CD4-positive, alpha-beta T cell treated with Interleukin-17A for 1 hour (primary cell): ENCODE measurements at regions not wholly inside any gene's neighbourhood (a gene's known extent, or its start where the extent isn't known, plus 50 kb on each side); places are given as distances from the start of the nearest gene placed in this dataset.

Experiments
- DNase-seq: peaks from one replicate; pipeline ENCODE4 v3.0.0-alpha.2; 2020

DNA sequence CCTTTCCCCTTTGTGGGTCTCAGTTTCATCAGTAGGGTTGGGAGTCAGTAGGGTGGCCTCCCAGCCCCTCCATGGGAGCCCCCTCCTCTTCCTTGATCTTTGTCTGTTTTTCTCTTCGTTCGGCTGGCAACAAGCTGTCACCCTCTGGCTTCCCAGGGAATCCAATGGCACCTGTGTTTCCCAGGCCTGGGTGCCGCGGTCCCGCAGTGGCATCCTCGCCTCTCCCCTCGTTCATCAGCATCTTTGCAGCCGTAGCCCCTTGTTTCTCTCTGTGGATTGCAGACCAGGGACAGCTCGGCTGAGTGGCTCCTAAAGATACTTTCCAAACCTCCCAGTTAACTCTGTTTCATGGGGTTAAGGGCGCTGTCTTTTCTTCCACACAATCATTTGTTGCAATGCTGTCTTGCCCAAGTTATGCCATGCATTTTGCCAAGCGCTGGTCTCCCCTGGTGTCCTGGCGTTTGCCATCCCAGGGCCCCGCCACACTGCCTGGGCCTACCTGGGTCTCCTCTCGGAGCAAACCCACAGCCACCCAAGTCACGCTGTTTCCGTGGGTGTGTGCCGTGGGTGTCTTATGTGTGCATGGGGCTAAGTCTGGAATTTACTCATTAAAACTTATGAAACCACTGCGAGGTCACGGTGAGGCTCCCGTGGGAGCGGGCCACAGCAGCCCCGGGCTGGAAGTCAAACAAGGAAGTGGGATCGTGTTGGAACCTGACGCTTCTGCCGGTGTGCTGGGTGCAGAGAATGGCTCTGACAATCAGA, 189.4 kb upstream of the SHH start:
- DNase-seq: no peak

GRCh38 chr7:156000601-156001396, 188.5 kb upstream of the SHH start:
- DNase-seq: no peak

DNA sequence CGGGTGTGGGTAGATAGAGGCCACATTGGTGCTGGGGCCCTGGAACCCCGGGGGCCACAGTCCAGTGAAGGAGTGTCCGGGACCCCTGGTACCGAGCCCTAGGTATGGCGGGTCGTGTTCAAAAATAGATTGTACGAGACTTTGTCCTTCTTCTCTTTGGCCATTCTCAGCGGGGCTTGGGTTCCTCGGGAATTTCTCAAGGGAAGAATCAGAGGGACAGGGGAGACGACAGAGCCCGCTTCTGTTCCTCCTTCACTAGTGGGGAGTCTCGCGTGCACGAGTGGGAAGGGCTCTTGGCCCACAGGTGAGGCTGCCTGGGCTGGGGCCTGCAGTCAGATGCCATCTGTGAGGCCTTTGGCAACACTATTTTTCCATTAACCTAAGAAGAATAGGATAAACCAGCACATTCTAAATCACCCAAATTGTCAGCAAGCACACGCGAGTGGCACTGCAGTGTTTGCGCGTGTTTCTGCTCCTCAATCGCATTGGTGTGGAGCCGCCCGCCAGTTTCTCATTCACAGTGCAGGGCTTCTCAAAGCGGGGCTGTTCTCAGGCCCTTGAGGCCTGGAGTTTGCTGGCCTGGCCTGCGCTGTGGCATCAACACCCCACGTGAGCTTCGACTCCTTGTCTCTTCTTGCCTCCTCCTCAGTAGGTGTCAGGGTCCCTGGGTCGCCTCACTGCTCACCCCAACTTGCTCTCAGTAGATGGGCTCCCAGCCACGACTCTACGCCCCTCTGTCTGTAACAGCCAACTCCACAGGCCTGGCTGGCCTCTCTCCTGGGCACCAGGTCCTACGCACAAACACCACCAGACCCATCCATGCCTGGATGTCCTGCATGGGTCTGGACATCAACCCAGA, 187.6 kb upstream of the SHH start:
- no peak for DNase-seq

- DNase-seq: no peak
Measured at GRCh38 chr7:155998766-155999630, 186.7 kb upstream of the SHH start.

- no peak for DNase-seq
Measured at GRCh38 chr7:155998328-155998691, 186.0 kb upstream of the SHH start.

DNA sequence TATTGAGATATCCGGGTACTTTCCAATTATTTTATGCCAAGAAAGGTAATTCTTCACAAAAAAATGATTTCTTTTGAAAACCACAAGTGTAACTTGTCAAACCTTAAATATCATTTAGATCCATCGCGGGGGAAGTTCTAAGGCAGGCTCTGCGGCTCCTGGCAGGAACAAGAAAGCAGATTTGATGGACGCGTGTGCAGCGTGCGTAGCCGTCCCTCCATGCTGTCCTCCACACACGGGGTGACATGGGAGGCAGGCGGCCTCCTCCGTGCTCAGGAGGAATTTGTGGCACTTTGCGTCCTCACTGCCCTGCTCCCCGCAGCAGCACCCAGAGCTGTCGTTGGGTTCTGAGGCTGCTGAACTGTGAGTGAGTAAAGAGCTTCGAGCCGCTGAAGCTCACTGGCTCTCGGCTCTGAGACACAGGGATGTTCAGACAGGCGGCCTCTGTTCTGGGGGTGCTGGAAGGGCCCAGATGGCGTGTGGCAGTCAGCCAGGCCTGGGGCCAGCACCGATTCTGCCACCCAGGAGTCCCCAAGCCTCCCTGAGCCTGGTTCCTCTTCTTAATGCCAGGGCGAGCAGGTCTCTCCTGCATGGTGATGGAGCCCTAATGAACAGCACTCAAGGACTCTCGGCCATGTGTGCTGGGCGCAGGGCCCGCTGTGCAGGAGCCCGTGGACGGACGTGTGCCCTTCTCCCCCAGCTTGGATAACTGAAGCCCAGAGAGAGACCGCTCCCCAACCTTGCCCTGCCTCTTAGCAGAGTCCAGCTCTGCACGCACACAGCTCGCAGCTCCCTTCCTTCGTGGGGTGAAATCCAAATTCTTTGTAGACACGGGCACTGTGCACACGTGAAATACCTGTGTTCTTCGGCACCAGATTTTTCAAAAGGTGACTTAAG, 185.4 kb upstream of the SHH start:
- DNase-seq: no peak

DNA sequence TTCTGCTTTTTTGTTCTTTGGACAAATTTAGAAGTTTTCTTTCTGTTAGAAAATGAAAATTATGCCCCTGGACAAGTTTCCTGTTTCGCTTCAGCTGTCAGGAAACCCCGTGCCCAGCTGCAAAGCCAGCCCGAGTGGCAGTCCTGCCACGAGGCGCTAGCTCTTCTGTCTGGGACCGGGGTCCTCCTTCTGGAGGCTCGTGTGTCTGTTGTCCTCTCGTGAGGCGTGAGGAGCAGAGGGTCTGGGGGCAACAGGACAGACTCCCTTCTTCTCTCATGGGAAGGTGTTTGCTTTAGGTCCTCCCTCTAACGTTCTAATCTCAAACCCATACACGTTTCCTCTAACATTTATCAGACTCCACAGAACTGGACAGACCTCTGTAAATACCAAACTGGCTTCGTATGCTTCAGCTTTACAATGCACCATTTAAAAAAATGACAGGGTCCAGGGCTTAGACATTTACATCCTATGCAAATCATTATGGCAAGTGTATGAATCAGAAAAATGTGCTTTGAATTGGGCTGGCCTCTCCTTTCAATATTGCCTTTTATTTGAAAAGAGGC, 184.5 kb upstream of the SHH start:
- no peak for DNase-seq

- DNase-seq: no peak
Measured at GRCh38 chr7:155995183-155995612, 182.9 kb upstream of the SHH start.

DNA sequence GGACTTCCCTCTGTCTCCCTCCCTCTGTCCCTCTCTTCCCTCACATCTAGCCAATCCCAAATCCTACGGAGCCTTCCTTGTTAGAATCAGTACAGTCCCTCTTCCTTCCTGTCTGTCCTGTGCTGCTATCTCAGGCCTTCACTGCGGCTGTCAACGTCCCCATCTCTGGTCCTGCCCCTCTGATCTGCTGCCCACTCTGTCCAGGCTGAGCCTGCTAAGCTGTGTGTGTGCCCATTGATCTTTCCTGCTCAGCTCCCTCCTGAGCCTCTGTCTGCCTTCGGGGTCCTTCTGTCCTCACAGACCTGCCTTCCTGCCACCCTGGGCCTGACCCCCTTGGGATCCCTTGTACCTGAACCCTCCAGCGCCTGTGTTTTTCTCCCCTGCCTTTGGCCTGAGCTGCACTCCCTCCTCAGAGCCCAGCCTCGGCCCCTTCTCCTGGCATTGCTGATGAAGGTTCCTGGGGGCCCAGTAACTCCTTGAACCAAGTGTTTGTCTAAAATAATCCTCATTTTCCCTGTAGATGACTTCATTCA, 182.1 kb upstream of the SHH start:
- no peak for DNase-seq

- no peak for DNase-seq
Measured at GRCh38 chr7:155993420-155994278, 181.4 kb upstream of the SHH start.

- DNase-seq: no peak
Measured at GRCh38 chr7:155992974-155993373, 180.7 kb upstream of the SHH start.

DNA sequence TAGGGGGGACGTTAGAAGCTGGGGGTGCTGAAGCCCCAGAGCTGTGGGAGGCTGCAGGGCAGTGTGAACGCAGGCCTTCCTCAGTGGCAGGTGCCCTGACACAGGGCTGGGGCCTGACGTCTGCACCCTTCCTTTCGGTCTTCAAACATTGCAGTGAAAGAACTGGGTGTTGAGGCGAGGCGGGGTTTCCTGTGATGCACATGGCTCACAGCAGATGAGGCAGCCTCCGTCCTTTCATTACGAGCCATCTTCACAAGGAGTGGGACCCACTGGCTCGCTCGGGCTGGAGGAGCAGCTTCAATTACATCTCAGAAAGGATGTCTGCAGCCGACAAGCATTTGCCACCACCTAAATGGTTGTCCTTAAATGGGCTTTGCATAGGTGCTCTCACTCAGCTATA, 180.3 kb upstream of the SHH start:
- no peak for DNase-seq

DNA sequence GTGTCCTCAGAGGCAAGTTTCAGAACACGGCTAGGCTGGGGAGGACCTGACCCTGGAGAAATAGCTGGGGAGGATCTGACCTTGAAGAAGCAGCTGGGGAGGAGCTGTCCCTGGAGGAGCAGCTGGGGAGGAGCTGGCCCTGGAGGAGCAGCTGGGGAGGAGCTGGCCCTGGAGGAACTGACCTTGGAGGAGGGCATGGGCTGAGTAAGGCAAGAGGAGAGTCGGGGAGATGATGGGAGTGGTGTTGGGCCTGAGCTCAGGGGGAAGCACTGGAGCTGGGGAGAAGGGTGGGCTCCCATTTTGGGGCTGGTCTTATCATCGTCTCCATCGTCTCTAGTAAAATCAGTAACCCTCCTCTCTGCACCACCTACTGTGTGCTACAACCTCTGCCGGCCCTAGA, 179.8 kb upstream of the SHH start:
- DNase-seq: no peak

GRCh38 chr7:155991470-155991869, 179.2 kb upstream of the SHH start:
- DNase-seq: no peak

DNA sequence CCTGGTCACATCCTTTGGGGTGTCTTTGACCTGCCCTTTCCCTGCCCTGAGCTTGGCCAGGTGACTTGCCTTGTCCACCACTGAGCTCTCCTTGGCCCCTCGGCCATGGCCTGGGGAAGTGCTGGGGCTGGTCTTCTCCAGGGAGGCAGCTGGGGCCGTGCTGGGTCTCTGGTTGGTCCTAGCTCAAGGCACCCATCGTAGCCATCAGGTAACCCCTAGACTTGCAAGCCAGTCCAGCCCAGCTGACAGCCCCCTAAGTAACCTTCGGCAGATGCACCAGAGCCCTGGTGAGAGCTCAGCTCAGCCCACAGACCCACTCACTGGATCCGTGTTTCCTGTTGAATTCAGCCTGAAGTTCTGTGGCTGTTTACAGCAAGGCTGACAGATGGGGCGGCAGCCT, 176.2 kb upstream of the SHH start:
- DNase-seq: no peak

- DNase-seq: no peak
Measured at GRCh38 chr7:155987681-155988235, 175.5 kb upstream of the SHH start.

GRCh38 chr7:155986497-155987160, 174.4 kb upstream of the SHH start:
- DNase-seq: no peak

GRCh38 chr7:155985518-155986250, 173.4 kb upstream of the SHH start:
- no peak for DNase-seq
